HG02943 (cell line): ENCODE measurements at regions not wholly inside any gene's neighbourhood (a gene's known extent, or its start where the extent isn't known, plus 50 kb on each side); places are given as distances from the start of the nearest gene placed in this dataset.
A peak's percentile ranks its signal among the peaks of the same experiment; 100 is the strongest.

Experiments
- ATAC-seq: cut with Tn5 transposase; IDR thresholded peaks from one replicate; pipeline ENCODE4 v1.9.1; 2021; ENCODE audit warnings: mild to moderate bottlenecking, low read depth, moderate library complexity; ENCODE audit not compliant: unreplicated experiment

DNA sequence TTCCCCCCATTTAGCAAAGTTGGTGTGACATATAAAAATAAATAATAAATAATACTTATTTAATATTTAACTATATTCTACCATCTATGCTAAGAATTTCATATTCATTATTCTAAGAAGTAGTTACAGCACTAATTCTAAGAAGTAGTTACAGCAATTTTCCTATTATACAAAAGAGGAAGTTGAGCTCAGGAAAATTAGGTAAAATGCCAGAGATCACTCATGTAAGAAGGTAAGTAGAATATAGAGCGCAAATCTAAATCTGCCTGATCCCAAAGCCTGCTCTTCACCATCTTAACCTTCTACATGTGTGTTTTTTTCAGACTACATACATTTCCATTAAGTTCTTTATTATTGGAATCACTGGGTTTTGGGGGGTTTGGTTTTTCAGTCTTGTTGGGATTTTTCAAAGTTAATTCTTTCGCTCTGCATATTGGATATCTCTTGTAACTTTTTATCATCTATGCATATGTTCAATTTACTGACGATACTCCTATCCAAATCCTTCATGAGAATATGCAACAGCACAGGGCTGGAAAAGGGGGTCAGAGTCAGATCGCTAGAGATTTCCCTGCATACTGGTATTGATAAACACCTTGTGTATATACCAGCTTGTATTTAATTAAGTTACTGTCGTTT lies 852.1 kb downstream of the MAT2B start:
- ATAC-seq: no peak

DNA sequence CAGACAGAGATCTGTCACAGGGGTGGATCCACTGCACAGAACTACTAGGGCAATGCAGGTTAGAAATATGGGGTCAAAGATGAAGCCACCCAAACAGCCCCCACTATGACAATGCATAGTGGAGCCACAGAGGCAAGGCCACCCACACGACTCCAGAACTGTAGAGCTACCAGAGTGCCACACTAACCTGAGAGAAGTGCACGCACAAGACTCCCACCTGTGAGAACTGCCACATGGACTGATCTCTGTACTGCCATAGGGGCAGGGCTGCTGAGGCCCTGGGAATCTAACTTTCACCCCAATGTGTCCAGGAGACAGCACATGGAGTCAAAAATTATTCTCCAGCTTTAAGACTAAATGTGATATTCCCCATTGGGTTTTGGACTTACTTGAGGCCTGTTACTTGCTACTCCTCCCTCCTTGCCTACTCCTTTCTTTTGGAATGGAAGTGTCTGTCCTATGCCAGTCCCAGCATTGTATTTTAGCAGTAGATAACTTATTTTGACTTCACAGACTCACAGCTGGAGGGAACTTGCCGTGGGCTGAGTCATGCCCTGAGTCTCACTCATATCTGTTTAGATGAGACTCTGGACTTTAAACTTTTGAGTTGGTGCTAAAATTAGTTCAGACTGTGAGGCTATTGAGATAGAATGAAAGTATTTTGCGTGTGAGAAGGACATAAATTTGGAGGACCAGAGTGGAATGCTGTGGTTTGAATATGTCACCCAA lies 853.3 kb downstream of the MAT2B start:
- peak; percentile 66 for ATAC-seq

DNA sequence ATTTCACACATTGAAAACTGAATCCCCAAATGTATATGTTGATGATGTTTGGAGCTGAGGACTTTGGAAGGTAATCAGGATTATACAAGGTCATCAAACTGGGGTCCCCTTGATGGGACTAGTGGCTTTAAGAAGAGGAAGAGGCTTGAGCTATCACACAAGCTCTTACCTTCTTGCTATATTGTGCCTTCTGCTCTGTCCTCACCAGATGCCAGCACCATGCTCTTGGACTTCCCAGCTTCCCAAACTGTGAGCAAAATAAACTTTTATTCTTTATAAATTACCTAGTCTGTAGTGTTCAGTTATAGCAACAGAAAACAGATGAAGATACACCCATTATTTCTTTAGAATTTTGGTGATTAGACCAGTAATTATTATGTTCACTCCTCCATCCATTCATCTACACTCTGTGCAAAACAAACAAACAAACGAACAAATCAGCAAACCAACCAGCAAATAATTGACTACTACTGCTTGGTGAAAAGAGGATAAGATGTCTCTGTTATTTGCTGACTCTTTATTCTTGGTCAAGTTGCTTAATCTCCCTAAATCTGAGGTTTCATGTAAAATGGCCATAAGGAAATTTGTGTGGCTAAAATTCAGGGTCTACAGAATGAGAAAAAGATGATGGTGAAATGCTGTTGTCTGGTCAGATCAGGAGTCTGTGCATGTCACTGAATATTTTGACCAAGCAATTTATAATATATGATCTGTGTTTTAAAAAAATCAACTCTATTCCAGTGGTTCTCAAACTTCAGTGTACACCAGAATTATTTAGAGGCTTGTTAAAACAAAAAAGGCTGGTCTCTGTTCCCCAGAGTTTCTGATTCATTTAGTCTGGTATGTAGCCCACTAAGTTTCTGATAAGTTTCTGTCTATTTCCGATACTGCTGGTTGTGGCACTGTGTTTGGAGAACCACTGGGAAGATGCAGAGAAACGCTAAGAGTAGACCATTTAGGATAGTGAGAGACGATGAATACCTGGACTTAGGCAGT lies 854.1 kb downstream of the MAT2B start:
- ATAC-seq: peak; percentile 23

DNA sequence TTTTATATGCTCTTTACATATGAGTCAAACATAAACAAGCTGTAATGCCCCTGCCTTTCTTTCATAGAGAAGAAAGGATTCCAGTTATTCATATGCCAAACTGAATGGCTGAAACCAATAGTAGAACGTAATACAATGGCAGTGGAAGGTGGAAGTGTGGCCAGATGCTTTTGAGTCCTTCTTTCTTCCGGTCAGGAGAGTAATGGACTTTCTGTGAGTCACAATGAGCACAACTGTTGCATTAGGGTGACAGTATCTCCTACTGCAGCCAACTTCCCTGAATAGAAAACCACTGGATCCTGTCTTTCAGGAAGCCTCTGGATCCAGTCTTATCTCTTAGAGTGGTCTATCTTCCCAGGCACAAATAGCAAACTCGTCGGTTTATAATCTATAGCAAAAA lies 855.2 kb downstream of the MAT2B start:
- ATAC-seq: no peak

DNA sequence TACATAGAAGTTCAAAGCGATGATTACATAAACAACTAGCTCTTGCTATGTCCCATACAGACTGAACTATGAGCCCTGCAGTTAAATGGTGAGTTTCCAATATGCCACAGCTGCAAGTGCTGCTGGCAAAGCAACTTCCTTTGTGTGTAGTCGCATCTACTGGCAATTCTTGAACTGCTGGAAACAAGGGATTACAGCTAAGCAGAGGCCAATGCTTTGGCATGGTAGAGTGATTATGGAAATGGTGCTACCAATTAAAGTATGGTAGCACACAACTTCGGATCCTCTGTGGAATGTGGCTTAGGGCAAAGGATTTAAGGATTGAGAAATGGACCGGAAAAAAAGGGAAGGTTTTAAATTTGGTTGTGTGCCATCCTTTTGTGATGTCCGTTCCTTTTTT lies 856.6 kb downstream of the MAT2B start:
- no peak for ATAC-seq

DNA sequence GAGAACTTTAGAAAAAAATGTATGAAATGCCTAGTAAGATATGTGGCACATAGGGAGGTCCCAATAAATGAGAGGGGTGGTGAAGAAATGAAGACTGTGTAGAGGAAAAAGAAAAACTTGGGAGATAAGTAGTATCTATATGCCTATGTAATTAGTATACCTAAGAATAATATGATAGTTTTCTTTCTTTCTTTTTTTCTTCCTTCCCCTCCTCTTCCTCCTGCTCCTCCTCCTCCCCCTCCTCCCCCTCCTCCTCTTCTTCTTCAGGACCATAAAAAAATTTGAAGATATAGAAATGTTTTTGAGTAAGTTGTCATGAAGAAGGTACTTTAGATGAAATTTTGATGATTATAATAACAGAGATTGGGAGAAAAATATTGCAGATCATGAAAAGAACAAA lies 857.4 kb downstream of the MAT2B start:
- no peak for ATAC-seq

DNA sequence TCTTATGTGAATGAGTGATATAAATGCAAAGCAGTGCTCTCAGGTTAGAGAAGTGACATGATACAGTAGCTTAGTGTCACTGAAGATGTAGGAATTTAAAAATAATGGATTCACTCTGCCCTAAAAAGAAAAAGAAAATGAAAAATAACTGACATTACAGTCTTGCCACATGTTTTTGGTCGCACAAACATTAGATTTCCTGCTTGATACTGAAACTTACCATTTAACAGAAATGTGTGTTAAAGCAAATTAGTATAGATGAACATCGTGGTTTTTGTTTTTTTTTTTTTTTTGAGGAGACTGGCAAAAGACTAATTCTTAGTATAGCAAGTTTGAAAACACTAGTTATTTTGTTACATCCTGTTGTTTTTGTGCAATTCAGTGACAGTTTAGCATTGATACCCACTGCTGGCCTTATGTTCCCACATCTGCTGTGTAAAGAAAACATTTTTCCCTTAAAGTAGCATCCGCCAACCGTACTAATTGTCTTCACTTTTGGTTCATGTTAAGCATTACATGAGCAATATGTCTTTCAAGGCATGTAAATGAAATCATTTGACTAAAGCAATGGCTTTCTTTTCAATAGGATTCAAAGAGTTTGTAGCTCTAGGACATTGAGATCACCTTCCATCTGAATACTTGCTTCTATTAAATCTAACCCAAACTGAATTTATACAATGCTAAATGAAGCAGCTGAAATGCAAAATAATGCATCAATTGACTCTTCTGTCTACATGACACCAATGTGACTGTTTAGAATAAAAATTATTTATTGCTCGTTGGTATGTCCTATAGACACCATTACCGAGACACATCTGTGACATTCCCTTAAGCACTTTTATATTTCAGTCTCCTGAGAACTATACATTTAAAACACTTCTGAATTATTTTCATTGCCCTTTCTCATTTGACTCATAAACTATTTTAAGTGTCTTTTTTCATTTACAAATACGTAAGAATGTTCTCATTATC lies 859.1 kb downstream of the MAT2B start:
- ATAC-seq: no peak

DNA sequence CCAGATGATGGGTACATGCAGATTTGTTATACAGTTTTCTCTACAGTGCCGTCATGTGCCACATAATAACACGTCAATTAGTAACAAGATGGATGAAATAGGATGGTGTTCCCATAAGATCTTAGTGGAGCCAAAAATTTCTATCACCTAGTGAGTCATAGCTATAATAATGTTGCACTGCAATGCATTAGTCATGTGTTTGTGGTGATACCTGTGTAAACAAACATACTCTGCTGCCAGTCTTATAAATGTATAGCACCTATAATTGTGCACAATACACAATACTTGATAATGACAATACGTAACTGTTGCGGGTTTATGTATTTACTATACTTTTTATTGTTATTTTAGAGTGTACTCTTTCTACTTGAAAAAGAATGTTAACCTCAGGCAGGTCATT lies 865.4 kb downstream of the MAT2B start:
- ATAC-seq: no peak

DNA sequence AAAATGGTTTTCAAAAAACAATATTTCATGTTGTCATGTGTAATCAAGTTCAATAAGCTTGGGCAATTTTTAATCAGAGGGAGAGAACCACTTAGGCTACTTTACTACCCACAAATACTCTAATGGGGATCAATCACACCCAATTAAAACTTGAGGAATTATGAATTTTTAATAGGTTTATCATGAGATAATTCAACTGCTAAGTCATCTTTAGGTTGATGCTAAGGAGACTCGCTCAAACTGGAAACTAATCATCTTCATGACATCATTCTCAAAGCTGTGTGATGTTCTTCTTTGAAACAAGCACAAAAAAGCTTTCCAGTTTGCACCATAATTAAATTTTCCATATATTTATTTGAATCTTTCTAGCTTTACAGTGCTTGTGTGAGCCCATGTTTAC lies 867.5 kb downstream of the MAT2B start:
- no peak for ATAC-seq

DNA sequence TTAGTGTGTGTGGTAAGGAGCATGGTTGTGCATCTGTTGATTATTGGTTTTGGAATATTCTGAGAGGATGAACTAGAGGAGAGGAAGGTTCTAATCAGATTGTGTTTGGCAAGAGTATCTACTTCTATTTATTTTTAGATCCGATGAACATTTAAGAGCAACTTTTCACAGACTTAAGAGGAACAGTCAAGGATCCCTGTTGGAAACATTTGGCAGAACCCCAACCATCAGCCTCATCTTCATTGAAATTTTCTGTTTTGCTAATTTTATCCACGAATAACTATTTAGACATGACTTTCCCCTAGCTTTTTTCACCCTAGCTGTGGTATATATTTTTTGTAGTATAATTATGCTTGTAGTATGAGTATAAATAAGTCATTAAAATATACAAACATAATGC lies 868.5 kb downstream of the MAT2B start:
- ATAC-seq: no peak

DNA sequence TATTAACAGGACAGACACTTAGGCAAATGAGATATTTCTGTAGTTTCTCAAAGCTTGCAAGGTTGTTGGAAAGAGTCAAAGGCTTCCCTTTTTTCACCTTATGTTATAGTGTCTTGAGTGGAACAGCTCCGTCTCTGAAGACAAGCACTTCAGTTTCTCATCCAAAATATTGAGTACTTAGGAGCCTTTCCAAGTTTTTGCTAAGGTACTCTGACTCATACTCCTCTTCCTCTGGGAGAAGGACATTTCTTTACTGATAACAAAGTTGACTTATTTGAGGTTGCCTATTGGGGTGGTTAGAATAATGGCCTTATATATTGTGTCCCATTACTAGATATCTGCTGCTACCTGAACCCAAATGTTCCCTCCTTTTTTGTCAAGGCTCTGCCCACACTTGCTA lies 869.6 kb downstream of the MAT2B start:
- no peak for ATAC-seq

DNA sequence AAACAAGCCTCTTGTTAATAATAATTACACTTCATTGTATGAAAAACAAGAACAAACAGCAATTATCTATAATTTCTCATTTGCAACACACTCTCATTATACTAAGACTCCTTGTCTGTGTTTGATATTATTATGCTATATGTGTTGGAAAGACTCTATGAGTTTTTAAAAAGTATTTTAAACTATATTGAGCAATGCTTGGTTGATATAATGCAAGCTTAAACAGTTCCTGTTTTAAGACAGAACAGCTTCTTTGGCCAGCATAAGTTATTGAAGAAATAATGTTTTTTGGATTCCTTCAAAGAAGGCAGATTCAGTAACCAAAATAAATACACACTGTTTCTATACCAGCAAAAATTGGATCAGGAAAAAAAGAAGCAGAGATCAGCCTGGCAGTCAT lies 871.4 kb downstream of the MAT2B start:
- ATAC-seq: no peak

DNA sequence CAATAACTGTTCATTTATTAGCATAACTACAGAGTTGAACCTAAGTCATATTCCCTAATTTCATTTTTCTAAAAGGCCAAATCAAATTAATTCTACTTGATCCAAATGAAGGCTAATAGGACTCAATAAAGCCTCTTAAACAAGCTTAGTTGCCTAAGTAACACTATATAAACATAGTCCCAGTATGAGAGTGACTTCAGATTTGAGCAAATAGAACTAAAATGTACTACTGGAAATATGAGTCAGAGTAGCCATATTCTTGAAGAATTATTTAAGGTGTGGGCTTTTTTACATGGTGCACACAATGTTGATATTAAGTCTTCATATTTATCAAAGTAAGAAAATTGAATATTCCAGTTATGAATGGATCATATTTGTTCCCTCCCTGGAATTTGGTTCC lies 872.3 kb downstream of the MAT2B start:
- no peak for ATAC-seq

DNA sequence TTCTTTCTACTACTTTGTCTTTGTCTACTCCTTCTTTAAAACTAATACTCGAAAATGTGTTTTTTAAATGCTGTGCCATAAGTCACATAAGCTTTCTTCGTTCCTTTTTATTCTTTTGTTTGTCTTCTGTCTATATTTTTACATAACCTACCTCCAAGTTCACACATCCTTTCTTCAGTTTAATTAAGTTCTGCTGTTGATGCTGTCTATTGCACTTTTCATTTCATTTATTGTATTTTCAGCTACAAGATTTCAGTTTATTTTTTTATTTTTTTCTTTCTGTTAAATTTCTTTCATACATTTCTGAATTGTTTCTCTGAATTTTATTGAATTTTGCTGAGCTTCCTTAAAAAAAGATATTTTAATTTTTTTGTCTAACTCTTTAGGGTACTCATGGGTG lies 878.2 kb downstream of the MAT2B start:
- ATAC-seq: no peak

DNA sequence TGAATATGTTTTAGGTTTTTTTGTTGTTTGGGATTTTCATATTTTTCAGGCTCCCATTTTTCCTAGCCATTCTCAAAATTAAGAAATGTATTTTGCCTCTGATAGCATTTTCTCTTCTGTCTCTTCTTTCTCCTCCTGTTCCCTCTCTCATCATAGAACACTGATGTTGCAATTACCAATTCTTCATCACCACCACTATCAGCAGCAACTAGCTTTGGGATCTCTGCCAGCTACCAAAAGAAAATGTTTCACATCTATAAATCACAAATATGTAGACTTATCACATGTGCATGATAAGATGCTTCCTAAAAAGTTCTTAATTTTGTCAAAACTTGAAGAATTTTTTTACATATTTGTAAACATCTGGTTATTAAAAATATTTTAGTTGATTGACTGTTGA lies 887.1 kb downstream of the MAT2B start:
- ATAC-seq: no peak

DNA sequence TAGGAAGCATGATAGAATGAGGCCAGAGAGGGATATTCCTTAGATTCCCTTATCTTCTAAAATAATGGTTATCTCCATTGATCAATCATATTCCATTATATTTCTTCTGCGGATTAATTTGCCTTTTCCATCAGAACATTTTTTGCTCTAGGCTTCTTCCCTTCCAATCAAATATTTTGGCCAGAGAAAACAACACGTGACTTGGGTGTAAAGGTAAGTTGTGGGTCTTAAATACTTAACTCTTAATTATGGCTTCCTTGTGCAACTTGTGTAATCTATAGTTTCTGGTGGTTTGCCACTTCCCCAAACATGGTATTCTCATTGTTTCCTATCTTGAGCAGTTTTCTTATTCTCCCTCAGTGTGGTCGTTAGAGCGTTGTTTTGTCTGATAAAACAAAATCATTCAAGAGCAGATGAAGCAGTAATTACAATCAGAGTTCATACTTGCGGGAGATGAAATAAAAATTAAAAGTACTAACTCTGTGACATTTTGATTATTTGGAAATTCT lies 889.3 kb downstream of the MAT2B start:
- ATAC-seq: no peak

DNA sequence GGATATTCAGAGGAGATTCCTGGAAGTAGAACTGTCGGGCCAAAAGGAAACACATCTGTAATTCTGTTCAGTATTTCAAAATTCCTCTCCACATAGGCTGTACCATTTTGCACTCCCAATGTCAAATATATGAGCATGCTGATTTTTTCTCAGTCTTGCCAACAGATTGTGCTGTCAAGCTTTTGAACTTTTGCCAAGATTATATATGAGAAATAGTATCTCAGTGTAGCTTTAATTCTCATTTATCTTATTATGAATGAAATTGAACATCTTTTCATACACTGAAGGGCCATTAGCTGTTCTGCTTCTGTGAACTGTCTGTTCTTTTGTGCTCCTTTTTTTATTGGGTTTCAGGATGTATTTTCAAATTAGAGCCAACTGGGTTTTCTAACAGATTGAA lies 907.1 kb downstream of the MAT2B start:
- ATAC-seq: no peak

DNA sequence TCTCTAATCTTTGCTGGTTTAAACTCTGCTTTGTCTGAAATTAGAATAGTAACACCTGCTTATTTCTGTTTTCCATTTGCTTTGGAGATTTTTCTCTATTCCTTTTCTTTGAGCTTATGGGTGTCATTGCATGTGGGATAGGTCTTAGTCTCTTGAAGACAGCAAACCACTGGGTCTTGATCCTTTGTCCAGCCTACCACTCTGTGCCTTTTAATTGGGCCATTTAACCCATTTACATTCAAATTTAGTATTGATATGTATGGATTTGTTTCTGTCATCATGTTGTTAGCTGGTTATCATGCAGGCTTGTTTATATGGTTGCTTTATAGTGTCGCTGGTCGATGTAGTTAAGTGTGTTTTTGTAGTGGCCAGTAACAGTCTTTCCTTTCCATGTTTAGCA lies 914.7 kb downstream of the MAT2B start:
- ATAC-seq: no peak

DNA sequence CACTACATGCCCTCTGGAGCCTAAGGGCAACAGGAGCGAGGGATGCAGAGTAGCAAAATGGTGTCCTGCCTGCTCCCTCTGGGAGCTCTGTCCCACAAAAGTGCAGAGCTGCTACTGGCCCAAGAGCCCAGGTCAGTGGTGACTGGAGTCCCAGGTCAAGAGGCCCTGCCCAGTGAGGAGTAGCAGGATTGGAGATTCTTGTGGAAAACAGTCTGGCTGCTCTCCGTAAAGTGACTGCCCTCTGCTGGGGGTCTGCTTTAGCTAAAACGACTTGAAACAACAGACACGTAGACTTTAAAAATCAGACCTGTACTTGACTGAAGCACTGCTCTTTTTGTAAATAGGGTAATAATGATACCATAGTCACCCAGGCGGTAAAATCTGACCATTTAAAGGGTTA lies 917.0 kb downstream of the MAT2B start:
- no peak for ATAC-seq
